ENCODE measurements at regions not wholly inside any gene's neighbourhood (a gene's known extent, or its start where the extent isn't known, plus 50 kb on each side); places are given as distances from the start of the nearest gene placed in this dataset.

GRCh38 chr14:42293180-42293579, 686.5 kb downstream of the LRFN5 start:
- DNase-seq = no peak

GRCh38 chr14:42277840-42278239, 671.2 kb downstream of the LRFN5 start:
- DNase-seq = no peak

DNA sequence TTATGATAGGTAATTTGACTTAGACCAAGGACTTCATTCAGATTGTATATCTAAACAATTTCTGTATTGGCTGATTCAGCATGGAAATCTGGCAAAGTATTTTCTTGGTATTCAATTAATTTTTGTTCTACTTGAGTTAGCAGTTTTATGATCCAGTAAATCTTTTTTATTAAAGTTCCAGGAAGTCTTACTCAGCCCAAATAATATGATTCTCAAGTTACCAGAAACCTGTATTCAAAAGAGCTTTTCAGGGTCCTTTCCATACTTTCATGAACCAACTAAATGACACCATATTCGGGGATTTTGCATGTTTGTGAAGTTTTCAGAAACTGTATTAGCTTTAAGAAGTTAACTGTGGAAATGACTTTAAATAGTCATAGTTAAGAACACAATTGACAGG, 662.6 kb downstream of the LRFN5 start:
- no peak for DNase-seq

- DNase-seq = no peak
Measured at GRCh38 chr14:42248131-42248530, 641.5 kb downstream of the LRFN5 start.

- no peak for DNase-seq
Measured at GRCh38 chr14:42241101-42241500, 634.4 kb downstream of the LRFN5 start.

DNA sequence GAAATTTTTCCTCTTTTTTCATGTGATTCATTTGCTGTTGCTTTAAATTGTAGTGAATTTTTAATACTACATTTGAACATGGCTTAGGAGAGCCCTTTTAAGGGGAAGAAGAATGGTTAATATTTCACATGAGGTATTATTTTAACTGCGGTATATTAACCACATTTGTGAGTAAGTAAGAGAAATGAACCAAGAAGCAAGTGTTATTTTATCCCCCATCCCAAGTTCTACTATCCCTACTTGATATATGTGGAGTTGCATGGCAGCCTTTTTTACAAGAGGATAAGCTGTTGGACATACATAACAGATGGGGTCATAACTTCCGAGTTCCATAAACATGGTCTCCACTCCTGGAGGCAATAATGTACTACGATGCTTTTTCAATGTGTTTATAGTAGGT, 623.3 kb downstream of the LRFN5 start:
- no peak for DNase-seq

DNA sequence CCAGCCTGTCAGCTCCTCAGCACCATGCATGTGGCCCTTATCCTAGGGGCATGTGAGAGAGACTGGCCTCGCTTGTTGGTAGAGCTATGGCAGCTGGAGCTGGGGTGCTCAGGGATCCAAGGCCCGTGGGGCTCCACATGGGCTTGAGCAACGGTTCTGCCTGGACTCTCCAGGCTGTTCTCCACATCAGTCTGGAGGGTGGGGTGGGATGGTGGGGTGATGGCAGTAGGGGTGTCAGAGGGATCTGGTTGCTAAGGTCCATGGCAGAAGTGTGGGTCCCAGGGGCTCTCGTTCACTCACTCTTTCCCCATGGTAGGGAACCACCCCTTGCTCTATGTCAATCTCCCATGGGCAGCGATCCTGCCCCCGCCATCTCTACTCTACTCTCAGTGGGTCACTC, 622.6 kb downstream of the LRFN5 start:
- no peak for DNase-seq

GRCh38 chr14:42228611-42229010, 621.9 kb downstream of the LRFN5 start:
- DNase-seq = no peak

GRCh38 chr14:42224053-42224888, 617.6 kb downstream of the LRFN5 start:
- DNase-seq = peak; percentile 88

DNA sequence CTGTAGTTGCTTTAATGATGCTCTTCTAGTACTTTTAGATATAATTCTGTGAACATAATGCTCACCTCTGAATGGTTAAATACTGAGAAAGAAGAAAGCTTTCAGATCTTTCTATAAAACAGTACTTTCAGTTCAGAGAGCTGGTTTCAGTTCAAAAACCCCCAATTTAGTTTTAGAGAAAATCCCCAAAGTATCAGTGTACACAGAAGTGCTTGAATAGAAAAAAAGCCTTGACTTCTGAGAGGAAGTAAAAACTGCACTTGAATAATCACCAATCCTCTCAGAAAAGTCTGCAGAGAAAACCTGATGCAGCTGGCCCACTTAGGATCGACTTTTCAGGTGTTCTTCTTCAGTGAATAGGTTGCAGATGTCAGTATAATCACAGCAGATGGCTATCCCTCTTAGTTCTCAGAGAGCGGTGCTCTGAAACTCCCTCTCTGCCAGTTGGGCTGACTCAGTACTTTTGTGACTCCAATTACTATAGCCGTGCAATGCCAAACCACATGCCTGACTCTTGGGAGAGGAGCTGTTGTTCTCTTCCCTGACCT, 616.3 kb downstream of the LRFN5 start:
- peak; percentile 99 for DNase-seq

- DNase-seq = no peak
Measured at GRCh38 chr14:42214981-42215491, 608.4 kb downstream of the LRFN5 start.

DNA sequence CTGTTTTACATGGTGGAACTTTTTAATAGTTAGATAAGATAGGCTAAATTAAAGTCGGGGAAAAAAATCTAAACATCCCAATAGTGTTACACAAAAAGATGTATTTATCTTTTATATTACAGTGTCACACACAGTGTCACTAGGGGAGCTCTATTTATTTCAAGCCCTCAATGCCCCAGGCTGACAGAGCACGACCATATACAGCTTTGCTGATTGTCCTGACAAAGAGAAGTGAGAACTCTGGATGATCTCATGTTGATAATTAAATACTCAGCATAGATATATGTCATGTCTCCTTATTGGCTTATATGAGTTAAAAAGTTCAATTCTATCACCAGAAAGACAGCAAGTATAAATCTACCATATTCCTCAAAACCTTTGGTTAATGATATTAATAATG, 594.3 kb downstream of the LRFN5 start:
- no peak for DNase-seq

DNA sequence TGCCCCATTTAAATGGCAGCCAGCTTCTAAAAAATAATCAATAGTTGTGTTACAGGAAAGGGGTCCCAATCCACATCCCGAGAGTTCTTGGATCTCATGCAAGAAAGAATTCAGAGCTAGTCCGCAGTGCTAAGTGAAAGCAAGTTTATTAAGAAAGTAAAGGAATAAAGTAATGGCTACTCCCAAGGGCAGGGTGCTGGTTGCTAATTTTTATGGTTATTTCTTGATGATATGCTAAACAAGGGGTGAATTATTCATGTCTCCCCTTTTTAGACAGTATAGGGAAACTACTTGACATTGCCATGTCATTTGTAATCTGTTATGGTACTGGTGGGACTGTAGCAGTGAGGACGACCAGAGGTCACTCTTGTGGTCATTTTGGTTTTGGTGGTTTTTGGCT, 591.3 kb downstream of the LRFN5 start:
- DNase-seq = no peak

DNA sequence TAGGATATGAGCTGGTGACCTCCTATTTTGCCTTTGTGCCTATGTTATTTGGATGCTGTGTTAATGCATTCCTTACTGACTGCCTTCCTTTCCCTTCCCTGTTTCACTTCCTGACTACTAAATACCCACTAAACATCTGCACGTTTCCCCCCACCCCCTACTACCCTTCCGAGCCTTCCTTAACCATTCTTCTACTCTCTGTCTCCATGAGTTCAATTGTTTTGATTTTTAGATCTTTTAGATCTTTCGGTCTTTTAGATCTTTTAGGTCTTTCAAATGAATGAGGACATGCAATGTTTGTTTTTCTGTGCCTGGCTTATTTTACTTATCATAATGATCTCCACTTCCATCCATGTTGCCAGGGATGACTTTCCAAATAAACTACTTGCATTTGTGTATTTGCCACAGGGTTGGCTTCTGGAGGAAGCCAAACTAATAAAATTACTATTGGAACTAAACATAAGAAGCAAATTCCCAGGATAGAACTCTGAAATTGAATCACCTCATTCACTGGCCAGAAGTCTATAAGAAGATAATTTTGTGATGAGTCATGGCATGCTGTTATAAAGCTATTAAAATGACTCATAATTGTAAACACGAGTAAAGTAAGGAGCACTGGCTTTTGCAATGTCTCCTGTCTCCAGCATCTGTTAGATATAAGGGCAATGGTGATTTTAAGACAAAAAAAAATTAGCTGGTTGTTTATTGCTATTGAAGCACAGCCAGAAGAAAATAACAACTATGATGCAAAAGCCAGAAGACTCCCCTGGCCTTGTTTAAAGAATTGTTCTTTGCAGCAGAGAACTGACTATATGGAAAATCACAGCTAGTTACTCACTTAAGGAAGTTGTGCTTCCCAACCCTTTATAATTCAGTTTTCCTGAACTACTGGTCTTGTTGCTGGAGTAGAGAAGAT, 586.3 kb downstream of the LRFN5 start:
- DNase-seq = peak; percentile 48

DNA sequence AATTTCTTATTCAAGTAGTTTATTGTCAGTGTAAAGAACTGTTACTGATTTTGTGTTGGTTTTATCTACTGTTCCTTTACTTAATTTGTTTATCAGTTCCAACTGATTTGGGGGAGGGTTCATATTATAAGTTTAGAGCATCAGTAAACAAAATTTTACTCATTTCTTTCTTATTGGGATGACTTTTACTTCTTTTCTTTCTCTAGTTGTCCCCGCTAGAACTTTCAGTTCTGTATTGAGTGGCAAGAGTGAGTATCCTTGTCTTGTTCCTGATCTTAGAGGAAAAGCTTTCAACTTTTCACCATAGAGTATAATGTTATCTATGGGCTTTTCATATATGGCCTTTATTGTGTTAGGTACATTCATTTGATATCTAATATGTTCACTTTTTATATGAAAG, 584.1 kb downstream of the LRFN5 start:
- no peak for DNase-seq

DNA sequence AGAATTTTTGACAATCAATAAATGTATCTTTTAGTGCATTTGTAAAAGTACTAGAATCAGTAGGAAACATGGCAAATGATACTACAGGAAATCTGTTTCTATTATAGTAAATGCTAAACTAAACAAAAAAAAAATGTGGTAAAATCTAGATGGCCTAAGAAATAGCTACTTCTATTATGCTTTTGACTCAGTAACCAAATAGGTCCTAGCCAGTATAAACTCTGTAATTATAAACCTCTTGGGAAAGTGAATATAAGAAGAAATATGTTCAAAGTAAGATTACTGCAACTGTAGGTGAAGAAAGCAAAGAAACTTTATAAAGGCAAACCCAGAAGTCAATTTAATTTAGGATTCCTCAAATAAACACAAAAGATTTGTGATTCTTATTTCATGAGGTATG, 581.2 kb downstream of the LRFN5 start:
- no peak for DNase-seq

GRCh38 chr14:42185718-42186117, 579.0 kb downstream of the LRFN5 start:
- DNase-seq = no peak

DNA sequence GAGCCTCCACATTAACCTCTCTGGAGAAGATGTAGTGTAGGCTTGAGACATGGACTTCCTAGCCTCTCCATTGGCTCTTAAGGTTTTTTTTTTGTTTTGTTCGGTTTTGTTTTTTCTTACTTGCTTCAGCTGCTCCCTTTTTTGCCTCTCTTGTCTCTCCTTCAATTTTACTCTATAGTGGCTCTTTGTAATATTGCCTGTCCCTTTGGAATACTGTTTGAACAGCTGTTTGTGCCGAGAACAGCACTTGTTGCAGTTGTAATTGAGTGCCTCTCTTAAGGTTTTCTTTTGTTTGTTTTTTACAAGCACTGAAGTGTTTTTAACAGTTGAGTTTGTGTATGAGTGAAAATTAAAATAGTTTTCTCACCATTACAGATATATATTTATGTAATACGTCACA, 567.7 kb downstream of the LRFN5 start:
- peak; percentile 99 for DNase-seq

DNA sequence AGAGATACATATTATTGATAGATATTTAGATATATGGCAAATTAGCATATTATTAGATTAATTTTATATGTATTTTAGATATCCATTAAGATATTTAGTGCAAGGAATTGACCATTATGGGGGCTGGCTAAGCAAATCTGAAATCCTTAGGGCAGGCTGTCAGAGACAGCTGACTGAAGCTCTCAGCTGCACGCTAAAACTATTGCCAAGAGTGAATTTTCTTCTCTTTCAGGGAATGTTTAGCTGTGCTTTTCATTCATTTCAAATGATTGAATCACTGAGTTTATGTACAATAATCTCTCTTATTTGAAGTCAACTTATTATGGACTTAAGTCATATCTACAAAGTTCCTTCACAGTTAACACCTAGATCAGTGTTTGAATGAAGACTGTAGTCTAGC, 566.5 kb downstream of the LRFN5 start:
- no peak for DNase-seq

GRCh38 chr14:42172304-42172703, 565.6 kb downstream of the LRFN5 start:
- DNase-seq = no peak

DNA sequence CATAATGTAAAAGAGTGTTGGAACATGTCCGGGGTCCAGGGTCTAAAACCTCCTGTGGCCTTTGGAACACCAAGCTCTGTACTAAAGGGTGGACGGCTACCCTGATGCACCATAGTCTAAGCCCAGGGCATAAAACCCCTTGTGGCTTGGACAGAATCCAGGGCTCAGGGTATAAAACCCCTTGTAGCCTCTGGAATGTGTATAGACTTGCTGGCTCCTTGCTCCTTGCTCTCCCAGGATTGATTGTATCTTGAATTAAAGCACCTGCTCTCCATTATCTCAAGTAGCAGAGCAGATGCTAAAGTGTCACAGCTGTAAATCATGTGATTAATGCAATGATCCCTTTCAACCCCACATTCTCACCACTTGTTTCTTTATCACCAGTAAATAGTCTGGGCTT, 556.5 kb downstream of the LRFN5 start:
- peak; percentile 96 for DNase-seq

- no peak for DNase-seq
Measured at GRCh38 chr14:42159138-42159537, 552.5 kb downstream of the LRFN5 start.

- DNase-seq = peak; percentile 55
Measured at GRCh38 chr14:42149609-42150261, 543.1 kb downstream of the LRFN5 start.
